Panc1 (cell line): ENCODE measurements at regions not wholly inside any gene's neighbourhood (a gene's known extent, or its start where the extent isn't known, plus 50 kb on each side); places are given as distances from the start of the nearest gene placed in this dataset.
A peak's percentile ranks its signal among the peaks of the same experiment; 100 is the strongest.

Experiments
- ATAC-seq: fragments of 200-7000 bp; cut with Tn5 transposase; 2 replicates; pipeline ENCODE4 v1.9.1; 2020; ENCODE audit warnings: mild to moderate bottlenecking, moderate library complexity
- BruUV-seq: library from RNA; stranded (reverse); fragments of 400-500 nt; replicated peaks from 2 replicates; lab custom pipeline; 2021; lab: Mats Ljungman, UMichigan
- CTCF ChIA-PET: fragments of 300-600 bp; sonication (Branson Sonifier 250); formaldehyde crosslinking; loops from one replicate; lab custom pipeline; 2022; ENCODE audit warnings: antibody characterized with exemption; lab: Charles Lee
- POLR2A ChIA-PET: fragments of 300-600 bp; sonication (Branson Sonifier 250); formaldehyde crosslinking; loops from one replicate; lab custom pipeline; 2022; ENCODE audit warnings: antibody characterized with exemption; lab: Charles Lee
- DNase-seq: peaks from one replicate; pipeline ENCODE4 v3.0.0-alpha.2; 2010; ENCODE audit warnings: low read depth, low spot score
- H3K27ac ChIP-seq: 2 replicates; pipeline ENCODE4 v1.5.1; 2011; ENCODE audit warnings: mild to moderate bottlenecking, low read length, inconsistent platforms
- H3K27me3 ChIP-seq: fragments of 200-500 bp; sonication (Bioruptor generic); 2 replicates; pipeline ENCODE4 v1.6.0; 2014; ENCODE audit warnings: low read length, inconsistent platforms; ENCODE audit not compliant: control insufficient read depth, insufficient read depth
- H3K36me3 ChIP-seq: fragments of 200-500 bp; sonication (Bioruptor generic); 2 replicates; pipeline ENCODE4 v1.5.1; 2014; ENCODE audit warnings: inconsistent platforms, mild to moderate bottlenecking, low read length, moderate library complexity; ENCODE audit not compliant: control insufficient read depth, insufficient read depth
- H3K4me1 ChIP-seq: 2 replicates; pipeline ENCODE4 v1.5.1; 2011; ENCODE audit warnings: inconsistent platforms, mild to moderate bottlenecking, low read length, moderate library complexity; ENCODE audit not compliant: control insufficient read depth, insufficient read depth
- H3K4me3 ChIP-seq, 2 experiments: 2 replicates each; pipeline ENCODE4 v1.5.1; 2011 to 2012; ENCODE audit warnings: low read depth in 2 of 2, low read length in 2 of 2, mild to moderate bottlenecking in 2 of 2, inconsistent platforms in 1 of 2, moderate library complexity in 1 of 2
- H3K9me3 ChIP-seq: fragments of 200-500 bp; sonication (Bioruptor generic); 2 replicates; pipeline ENCODE4 v1.5.1; 2014; ENCODE audit warnings: low read depth, mild to moderate bottlenecking, inconsistent platforms, low read length, moderate library complexity; ENCODE audit not compliant: control insufficient read depth, insufficient read depth
- CTCF ChIP-seq: fragments of 450-650 bp; IDR thresholded peaks from 2 replicates; pipeline ENCODE4 v1.5.1; 2017; ENCODE audit warnings: mild to moderate bottlenecking
- POLR2AphosphoS5 ChIP-seq: IDR thresholded peaks from 2 replicates; pipeline ENCODE4 v1.6.1; 2012; ENCODE audit warnings: mild to moderate bottlenecking, low read depth, low read length, moderate library complexity
- SIN3A ChIP-seq: IDR thresholded peaks from 2 replicates; pipeline ENCODE4 v1.6.1; 2012; ENCODE audit warnings: low read depth, mild to moderate bottlenecking, low read length, moderate library complexity, borderline replicate concordance; ENCODE audit not compliant: insufficient read depth
- TCF7L2 ChIP-seq: IDR thresholded peaks from 2 replicates; pipeline ENCODE4 v1.6.1; 2011; ENCODE audit warnings: mild to moderate bottlenecking, low read depth, low read length, inconsistent platforms
- in situ Hi-C: cut with HindIII; loops from 2 replicates; pipeline ENCODE4 v1.10.0; 2016; ENCODE audit warnings: low sequenced_read_pairs, low pct_unique_long_range_greater_than_20kb
- intact Hi-C: fragments of 100-400 bp; cut with micrococcal nuclease; formaldehyde crosslinking; loops from one replicate; pipeline ENCODE4 v1.10.0; 2022; ENCODE audit not compliant: unreplicated experiment
- TF ChIP-seq, protein P1 (sequence below), 2 experiments: IDR thresholded peaks; 2 replicates each; pipeline ENCODE4 v1.6.1; 2011 to 2012; ENCODE audit warnings: low read depth in 2 of 2, control low read depth in 1 of 2, low read length in 1 of 2, mild to moderate bottlenecking in 1 of 2, moderate library complexity in 1 of 2; ENCODE audit not compliant: insufficient read depth in 1 of 2

- Histone ChIP-seq H3K4me1 (no peaks in the 10 kb centered on the region), H3K27ac (no peak overlapping the region), H3K27me3 (no peaks in the 10 kb centered on the region), H3K4me3 (0 out of 4 replicates have a peak overlapping the region, but pooled peaks of 1 of the 2 experiments have one; percentile 6), H3K36me3 (no peaks in the 10 kb centered on the region), H3K9me3 (no peaks in the 10 kb centered on the region)
- BruUV-seq = no TSS peak
- in situ Hi-C loops (no loop called here), intact Hi-C loops (no loop called here)
- ATAC-seq (peak; percentile 48; the same call in 1 of the 2 replicates), DNase-seq (peak; percentile 2)
- POLR2A ChIA-PET = no interaction called here
- CTCF ChIA-PET = no interaction called here
- TF ChIP-seq, protein P1, sequence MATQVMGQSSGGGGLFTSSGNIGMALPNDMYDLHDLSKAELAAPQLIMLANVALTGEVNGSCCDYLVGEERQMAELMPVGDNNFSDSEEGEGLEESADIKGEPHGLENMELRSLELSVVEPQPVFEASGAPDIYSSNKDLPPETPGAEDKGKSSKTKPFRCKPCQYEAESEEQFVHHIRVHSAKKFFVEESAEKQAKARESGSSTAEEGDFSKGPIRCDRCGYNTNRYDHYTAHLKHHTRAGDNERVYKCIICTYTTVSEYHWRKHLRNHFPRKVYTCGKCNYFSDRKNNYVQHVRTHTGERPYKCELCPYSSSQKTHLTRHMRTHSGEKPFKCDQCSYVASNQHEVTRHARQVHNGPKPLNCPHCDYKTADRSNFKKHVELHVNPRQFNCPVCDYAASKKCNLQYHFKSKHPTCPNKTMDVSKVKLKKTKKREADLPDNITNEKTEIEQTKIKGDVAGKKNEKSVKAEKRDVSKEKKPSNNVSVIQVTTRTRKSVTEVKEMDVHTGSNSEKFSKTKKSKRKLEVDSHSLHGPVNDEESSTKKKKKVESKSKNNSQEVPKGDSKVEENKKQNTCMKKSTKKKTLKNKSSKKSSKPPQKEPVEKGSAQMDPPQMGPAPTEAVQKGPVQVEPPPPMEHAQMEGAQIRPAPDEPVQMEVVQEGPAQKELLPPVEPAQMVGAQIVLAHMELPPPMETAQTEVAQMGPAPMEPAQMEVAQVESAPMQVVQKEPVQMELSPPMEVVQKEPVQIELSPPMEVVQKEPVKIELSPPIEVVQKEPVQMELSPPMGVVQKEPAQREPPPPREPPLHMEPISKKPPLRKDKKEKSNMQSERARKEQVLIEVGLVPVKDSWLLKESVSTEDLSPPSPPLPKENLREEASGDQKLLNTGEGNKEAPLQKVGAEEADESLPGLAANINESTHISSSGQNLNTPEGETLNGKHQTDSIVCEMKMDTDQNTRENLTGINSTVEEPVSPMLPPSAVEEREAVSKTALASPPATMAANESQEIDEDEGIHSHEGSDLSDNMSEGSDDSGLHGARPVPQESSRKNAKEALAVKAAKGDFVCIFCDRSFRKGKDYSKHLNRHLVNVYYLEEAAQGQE (IDR thresholded peaks at IDR 0.05; ENCODE audit: insufficient read depth in 1 of 2, low read depth in 2 of 2, low read length in 1 of 2) = no peak
- TF ChIP-seq POLR2AphosphoS5 (no peak), SIN3A (no peak), TCF7L2 (no peak), CTCF (no peak)
These were observed 171.7 kb upstream of the SOX11 start for GRCh38 chr2:5520463-5520972.

GRCh38 chr2:5521461-5521860 lies 170.7 kb upstream of the SOX11 start:
- no peak for ATAC-seq
- no TSS peak for BruUV-seq

More at GRCh38 chr2:5521461-5521860, 170.7 kb upstream of the SOX11 start:
- ChIA-PET POLR2A (no interaction called here), CTCF (no interaction called here)
- Histone ChIP-seq H3K27me3 (no peaks in the 10 kb centered on the region), H3K4me3 (no peak overlapping the region), H3K27ac (no peak overlapping the region), H3K9me3 (no peaks in the 10 kb centered on the region), H3K36me3 (no peaks in the 10 kb centered on the region), H3K4me1 (no peaks in the 10 kb centered on the region)
- no peak for DNase-seq
- no peak for TF ChIP-seq TCF7L2
- TF ChIP-seq CTCF = no peak
- no peak for TF ChIP-seq POLR2AphosphoS5
- no peak for TF ChIP-seq SIN3A
- TF ChIP-seq, protein P1 (IDR thresholded peaks at IDR 0.05; ENCODE audit: insufficient read depth in 1 of 2, low read depth in 2 of 2, low read length in 1 of 2) = no peak
- intact Hi-C loops (no loop called here), in situ Hi-C loops (no loop called here)
